B cell (primary cell): ENCODE measurements at regions not wholly inside any gene's neighbourhood (a gene's known extent, or its start where the extent isn't known, plus 50 kb on each side); places are given as distances from the start of the nearest gene placed in this dataset.

Experiments
- EZH2 ChIP-seq: IDR thresholded peaks from 2 replicates; pipeline ENCODE4 v1.6.1; 2012; ENCODE audit warnings: borderline replicate concordance, low read depth, mild to moderate bottlenecking, moderate library complexity, low read length; ENCODE audit not compliant: insufficient read depth, poor library complexity, severe bottlenecking
- TF ChIP-seq, protein P1 (sequence below): fragments of 200-600 bp; IDR thresholded peaks from one replicate; pipeline ENCODE4 v1.8.0; 2022; ENCODE audit warnings: antibody characterized with exemption, mild to moderate bottlenecking

DNA sequence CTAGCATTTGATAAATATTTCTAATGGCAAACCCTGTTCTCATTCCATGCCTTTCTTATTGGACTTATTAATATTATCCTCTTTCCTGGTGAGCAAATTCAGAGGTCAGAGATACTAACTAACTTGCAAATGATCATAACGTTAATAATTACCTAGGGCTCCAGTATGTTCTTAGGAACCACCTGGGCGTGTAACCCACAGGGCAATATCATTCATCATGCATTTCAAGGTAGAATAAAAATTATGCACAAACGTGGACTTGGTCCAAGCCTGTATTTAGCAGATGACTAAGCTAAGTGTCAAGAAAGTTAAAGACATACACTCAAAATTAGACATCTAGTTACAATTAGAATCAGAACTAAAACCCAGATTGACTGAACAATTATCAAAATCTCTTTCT lies 850.1 kb downstream of the TRIML1 start:
- TF ChIP-seq, protein P1, sequence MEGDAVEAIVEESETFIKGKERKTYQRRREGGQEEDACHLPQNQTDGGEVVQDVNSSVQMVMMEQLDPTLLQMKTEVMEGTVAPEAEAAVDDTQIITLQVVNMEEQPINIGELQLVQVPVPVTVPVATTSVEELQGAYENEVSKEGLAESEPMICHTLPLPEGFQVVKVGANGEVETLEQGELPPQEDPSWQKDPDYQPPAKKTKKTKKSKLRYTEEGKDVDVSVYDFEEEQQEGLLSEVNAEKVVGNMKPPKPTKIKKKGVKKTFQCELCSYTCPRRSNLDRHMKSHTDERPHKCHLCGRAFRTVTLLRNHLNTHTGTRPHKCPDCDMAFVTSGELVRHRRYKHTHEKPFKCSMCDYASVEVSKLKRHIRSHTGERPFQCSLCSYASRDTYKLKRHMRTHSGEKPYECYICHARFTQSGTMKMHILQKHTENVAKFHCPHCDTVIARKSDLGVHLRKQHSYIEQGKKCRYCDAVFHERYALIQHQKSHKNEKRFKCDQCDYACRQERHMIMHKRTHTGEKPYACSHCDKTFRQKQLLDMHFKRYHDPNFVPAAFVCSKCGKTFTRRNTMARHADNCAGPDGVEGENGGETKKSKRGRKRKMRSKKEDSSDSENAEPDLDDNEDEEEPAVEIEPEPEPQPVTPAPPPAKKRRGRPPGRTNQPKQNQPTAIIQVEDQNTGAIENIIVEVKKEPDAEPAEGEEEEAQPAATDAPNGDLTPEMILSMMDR = no peak
- TF ChIP-seq EZH2 = no peak
